Neural cell (in vitro differentiated cells): ENCODE measurements at regions not wholly inside any gene's neighbourhood (a gene's known extent, or its start where the extent isn't known, plus 50 kb on each side); places are given as distances from the start of the nearest gene placed in this dataset.

Experiments used
- H2AFZ ChIP-seq: fragments of 200-600, 300-800 bp; sonication (generic), shearing (Covaris generic); 2 replicates; pipeline ENCODE4 v1.6.0; 2014; ENCODE audit warnings: low read depth, mild to moderate bottlenecking, antibody characterized with exemption, low read length, moderate library complexity
- H3F3A ChIP-seq: fragments of 200-600 bp; shearing (Covaris generic); 2 replicates; pipeline ENCODE4 v1.6.1; 2016; ENCODE audit warnings: mild to moderate bottlenecking, moderate library complexity, mixed read lengths, antibody characterized with exemption, low read length; ENCODE audit not compliant: insufficient read depth, poor library complexity, severe bottlenecking
- H3K27ac ChIP-seq: fragments of 200-600, 300-800 bp; sonication (generic), shearing (Covaris generic); 2 replicates; pipeline ENCODE4 v1.5.1; 2014; ENCODE audit warnings: mild to moderate bottlenecking, low read length, moderate library complexity
- H3K27me3 ChIP-seq: fragments of 300-800, 200-600 bp; sonication (generic), shearing (Covaris generic); 2 replicates; pipeline ENCODE4 v1.6.0; 2014; ENCODE audit warnings: mild to moderate bottlenecking, low read depth, low read length, moderate library complexity; ENCODE audit not compliant: insufficient read depth
- H3K36me3 ChIP-seq: fragments of 300-800, 200-600 bp; sonication (generic), shearing (Covaris generic); 2 replicates; pipeline ENCODE4 v1.5.1; 2014; ENCODE audit warnings: mild to moderate bottlenecking, antibody characterized with exemption, low read length, moderate library complexity; ENCODE audit not compliant: insufficient read depth
- H3K4me2 ChIP-seq: fragments of 300-800, 200-600 bp; sonication (generic), shearing (Covaris generic); 2 replicates; pipeline ENCODE4 v1.6.0; 2014; ENCODE audit warnings: mild to moderate bottlenecking, low read length
- H3K4me3 ChIP-seq: fragments of 300-800, 200-600 bp; sonication (generic), shearing (Covaris generic); 2 replicates; pipeline ENCODE4 v1.5.1; 2014; ENCODE audit warnings: mild to moderate bottlenecking, low read length, moderate library complexity
- H3K79me2 ChIP-seq: fragments of 200-600 bp; shearing (Covaris generic); replicated peaks from 2 replicates; pipeline ENCODE4 v1.6.0; 2014; ENCODE audit warnings: mild to moderate bottlenecking, low read length, moderate library complexity; ENCODE audit not compliant: insufficient read depth
- H3K9ac ChIP-seq: fragments of 300-800, 200-600 bp; sonication (generic), shearing (Covaris generic); 2 replicates; pipeline ENCODE4 v1.6.1; 2016; ENCODE audit warnings: mild to moderate bottlenecking, low read length, mixed read lengths
- H3K9me2 ChIP-seq: fragments of 200-600 bp; shearing (Covaris generic); 2 replicates; pipeline ENCODE4 v1.6.1; 2016; ENCODE audit warnings: mild to moderate bottlenecking, low read length, mixed read lengths; ENCODE audit not compliant: insufficient read depth
- H3K9me3 ChIP-seq: fragments of 200-600, 300-800 bp; sonication (generic), shearing (Covaris generic); 2 replicates; pipeline ENCODE4 v1.6.1; 2016; ENCODE audit warnings: mild to moderate bottlenecking, mixed run types, low read length, moderate library complexity, mixed read lengths
- H4K20me1 ChIP-seq: fragments of 200-600 bp; shearing (Covaris generic); 2 replicates; pipeline ENCODE4 v1.6.1; 2016; ENCODE audit warnings: mild to moderate bottlenecking, mixed run types; ENCODE audit not compliant: insufficient read depth
- EP300 ChIP-seq: fragments of 450-650 bp; conservative IDR thresholded peaks from 2 replicates; pipeline ENCODE4 v1.6.1; 2014; ENCODE audit warnings: antibody characterized with exemption, mild to moderate bottlenecking, moderate library complexity; ENCODE audit not compliant: poor library complexity, severe bottlenecking
- EZH2 ChIP-seq: fragments of 200-600, 300-800 bp; shearing (Covaris generic), sonication (generic); IDR thresholded peaks from 2 replicates; pipeline ENCODE4 v1.6.1; 2014; ENCODE audit warnings: antibody characterized with exemption, low read length, borderline replicate concordance, mild to moderate bottlenecking; ENCODE audit not compliant: insufficient read depth, poor library complexity, severe bottlenecking
- MXI1 ChIP-seq: fragments of 450-650 bp; conservative IDR thresholded peaks from 2 replicates; pipeline ENCODE4 v1.6.1; 2014; ENCODE audit warnings: antibody characterized with exemption, mild to moderate bottlenecking; ENCODE audit not compliant: poor library complexity, severe bottlenecking
- POLR2AphosphoS5 ChIP-seq: IDR thresholded peaks from 2 replicates; pipeline ENCODE4 v1.6.1; 2012
- RAD21 ChIP-seq: fragments of 450-650 bp; conservative IDR thresholded peaks from 2 replicates; pipeline ENCODE4 v1.6.1; 2014; ENCODE audit warnings: antibody characterized with exemption, mild to moderate bottlenecking, moderate library complexity
- SMC3 ChIP-seq: fragments of 450-650 bp; conservative IDR thresholded peaks from 2 replicates; pipeline ENCODE4 v1.6.1; 2014; ENCODE audit warnings: antibody characterized with exemption, mild to moderate bottlenecking, moderate library complexity; ENCODE audit not compliant: poor library complexity
- TAF1 ChIP-seq: IDR thresholded peaks from 2 replicates; pipeline ENCODE4 v1.6.1; 2012; ENCODE audit warnings: low read depth
- TF ChIP-seq, protein P1 (sequence below): IDR thresholded peaks from 2 replicates; pipeline ENCODE4 v1.6.1; 2012; ENCODE audit warnings: borderline replicate concordance
- TF ChIP-seq, protein P2 (sequence below): fragments of 450-650 bp; IDR thresholded peaks from 2 replicates; pipeline ENCODE4 v1.5.1; 2014; ENCODE audit warnings: antibody characterized with exemption, mild to moderate bottlenecking, moderate library complexity; ENCODE audit not compliant: poor library complexity, severe bottlenecking

DNA sequence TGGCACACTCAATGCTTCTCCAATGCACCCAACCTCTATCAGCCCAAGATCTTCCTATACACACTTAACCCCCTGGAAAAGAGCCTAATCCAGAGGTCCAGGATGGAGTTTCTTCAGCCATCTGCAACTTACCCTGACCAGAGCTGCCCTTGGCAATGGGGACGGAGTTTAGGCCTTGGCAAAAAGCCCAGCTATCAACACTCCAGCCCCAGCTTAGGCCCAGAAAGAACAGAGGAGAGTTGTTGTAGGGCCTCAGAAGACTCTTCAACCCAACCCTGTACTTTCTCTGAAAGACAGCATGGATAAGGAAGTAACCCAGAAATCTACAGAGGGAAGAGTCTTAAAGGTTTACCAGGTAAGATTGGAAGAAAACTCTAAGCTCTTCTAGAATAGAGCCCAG lies 219.3 kb upstream of the PELI2 start:
- TF ChIP-seq, protein P1, sequence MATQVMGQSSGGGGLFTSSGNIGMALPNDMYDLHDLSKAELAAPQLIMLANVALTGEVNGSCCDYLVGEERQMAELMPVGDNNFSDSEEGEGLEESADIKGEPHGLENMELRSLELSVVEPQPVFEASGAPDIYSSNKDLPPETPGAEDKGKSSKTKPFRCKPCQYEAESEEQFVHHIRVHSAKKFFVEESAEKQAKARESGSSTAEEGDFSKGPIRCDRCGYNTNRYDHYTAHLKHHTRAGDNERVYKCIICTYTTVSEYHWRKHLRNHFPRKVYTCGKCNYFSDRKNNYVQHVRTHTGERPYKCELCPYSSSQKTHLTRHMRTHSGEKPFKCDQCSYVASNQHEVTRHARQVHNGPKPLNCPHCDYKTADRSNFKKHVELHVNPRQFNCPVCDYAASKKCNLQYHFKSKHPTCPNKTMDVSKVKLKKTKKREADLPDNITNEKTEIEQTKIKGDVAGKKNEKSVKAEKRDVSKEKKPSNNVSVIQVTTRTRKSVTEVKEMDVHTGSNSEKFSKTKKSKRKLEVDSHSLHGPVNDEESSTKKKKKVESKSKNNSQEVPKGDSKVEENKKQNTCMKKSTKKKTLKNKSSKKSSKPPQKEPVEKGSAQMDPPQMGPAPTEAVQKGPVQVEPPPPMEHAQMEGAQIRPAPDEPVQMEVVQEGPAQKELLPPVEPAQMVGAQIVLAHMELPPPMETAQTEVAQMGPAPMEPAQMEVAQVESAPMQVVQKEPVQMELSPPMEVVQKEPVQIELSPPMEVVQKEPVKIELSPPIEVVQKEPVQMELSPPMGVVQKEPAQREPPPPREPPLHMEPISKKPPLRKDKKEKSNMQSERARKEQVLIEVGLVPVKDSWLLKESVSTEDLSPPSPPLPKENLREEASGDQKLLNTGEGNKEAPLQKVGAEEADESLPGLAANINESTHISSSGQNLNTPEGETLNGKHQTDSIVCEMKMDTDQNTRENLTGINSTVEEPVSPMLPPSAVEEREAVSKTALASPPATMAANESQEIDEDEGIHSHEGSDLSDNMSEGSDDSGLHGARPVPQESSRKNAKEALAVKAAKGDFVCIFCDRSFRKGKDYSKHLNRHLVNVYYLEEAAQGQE, result no peak
- TF ChIP-seq RAD21, result no peak
- no peak for TF ChIP-seq SMC3
- TF ChIP-seq EZH2, result no peak
- TF ChIP-seq, protein P2, sequence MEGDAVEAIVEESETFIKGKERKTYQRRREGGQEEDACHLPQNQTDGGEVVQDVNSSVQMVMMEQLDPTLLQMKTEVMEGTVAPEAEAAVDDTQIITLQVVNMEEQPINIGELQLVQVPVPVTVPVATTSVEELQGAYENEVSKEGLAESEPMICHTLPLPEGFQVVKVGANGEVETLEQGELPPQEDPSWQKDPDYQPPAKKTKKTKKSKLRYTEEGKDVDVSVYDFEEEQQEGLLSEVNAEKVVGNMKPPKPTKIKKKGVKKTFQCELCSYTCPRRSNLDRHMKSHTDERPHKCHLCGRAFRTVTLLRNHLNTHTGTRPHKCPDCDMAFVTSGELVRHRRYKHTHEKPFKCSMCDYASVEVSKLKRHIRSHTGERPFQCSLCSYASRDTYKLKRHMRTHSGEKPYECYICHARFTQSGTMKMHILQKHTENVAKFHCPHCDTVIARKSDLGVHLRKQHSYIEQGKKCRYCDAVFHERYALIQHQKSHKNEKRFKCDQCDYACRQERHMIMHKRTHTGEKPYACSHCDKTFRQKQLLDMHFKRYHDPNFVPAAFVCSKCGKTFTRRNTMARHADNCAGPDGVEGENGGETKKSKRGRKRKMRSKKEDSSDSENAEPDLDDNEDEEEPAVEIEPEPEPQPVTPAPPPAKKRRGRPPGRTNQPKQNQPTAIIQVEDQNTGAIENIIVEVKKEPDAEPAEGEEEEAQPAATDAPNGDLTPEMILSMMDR, result no peak
- no peak for TF ChIP-seq MXI1
- no peak for TF ChIP-seq EP300
- no peak for TF ChIP-seq POLR2AphosphoS5
- no peak for TF ChIP-seq TAF1
- Histone ChIP-seq H3K9ac (no peak overlapping the region), H3K79me2 (no peaks in the 10 kb centered on the region), H3K4me3 (no peak overlapping the region), H3K36me3 (no peaks in the 10 kb centered on the region), H3K27me3 (no peaks in the 10 kb centered on the region), H2AFZ (no peak overlapping the region), H4K20me1 (no peaks in the 10 kb centered on the region), H3K9me2 (no peaks in the 10 kb centered on the region), H3K9me3 (no peaks in the 10 kb centered on the region), H3F3A (no peaks in the 10 kb centered on the region), H3K4me2 (no peak overlapping the region), H3K27ac (no peak overlapping the region)

DNA sequence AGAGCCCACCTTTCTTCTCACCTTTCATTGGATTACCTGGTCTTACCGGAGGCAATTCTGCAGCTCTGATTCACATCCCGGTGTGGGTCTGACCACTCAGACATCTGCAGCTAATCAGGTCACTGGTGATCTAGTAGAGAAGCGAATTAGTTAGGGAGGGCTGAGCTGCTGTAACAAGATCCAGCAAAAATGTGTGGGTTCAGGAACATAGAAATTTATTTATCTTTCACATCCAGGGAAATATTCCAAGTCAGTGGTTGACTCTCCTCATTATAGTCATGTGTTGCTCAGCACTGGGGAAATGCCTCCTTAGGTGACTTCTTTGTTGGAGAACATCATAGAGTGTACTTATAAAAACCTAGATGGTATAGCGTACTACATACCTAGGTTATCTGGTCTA lies 218.7 kb upstream of the PELI2 start:
- Histone ChIP-seq H4K20me1 (no peaks in the 10 kb centered on the region), H2AFZ (no peak overlapping the region), H3K79me2 (no peaks in the 10 kb centered on the region), H3K27ac (no peak overlapping the region), H3K4me2 (no peak overlapping the region), H3K4me3 (no peak overlapping the region), H3K9ac (no peak overlapping the region), H3K9me3 (no peaks in the 10 kb centered on the region), H3F3A (no peaks in the 10 kb centered on the region), H3K36me3 (no peaks in the 10 kb centered on the region), H3K9me2 (no peaks in the 10 kb centered on the region), H3K27me3 (no peaks in the 10 kb centered on the region)
- TF ChIP-seq TAF1 (no peak), MXI1 (no peak), POLR2AphosphoS5 (no peak), EZH2 (no peak), RAD21 (no peak), EP300 (no peak), SMC3 (no peak)
- TF ChIP-seq, protein P1, result no peak
- TF ChIP-seq, protein P2, result no peak
